NCI-H2081 (cell line): ENCODE measurements at regions not wholly inside any gene's neighbourhood (a gene's known extent, or its start where the extent isn't known, plus 50 kb on each side); places are given as distances from the start of the nearest gene placed in this dataset.
"Not testable (repeated sequence)": the region's sequence is repeated elsewhere in the genome, so short reads cannot be mapped to it uniquely, and the experiment has no call there.

ENCODE experiments used
- DNase-seq, 2 experiments: peaks; one replicate each; lab custom pipeline; 2025; lab: John Stamatoyannopoulos, UW

- DNase-seq, result no peak
Measured at GRCh38 chr3:18734309-18734708, 309.2 kb upstream of the SATB1 start.

- no peak for DNase-seq
Measured at GRCh38 chr3:18732474-18732873, 307.3 kb upstream of the SATB1 start.

DNA sequence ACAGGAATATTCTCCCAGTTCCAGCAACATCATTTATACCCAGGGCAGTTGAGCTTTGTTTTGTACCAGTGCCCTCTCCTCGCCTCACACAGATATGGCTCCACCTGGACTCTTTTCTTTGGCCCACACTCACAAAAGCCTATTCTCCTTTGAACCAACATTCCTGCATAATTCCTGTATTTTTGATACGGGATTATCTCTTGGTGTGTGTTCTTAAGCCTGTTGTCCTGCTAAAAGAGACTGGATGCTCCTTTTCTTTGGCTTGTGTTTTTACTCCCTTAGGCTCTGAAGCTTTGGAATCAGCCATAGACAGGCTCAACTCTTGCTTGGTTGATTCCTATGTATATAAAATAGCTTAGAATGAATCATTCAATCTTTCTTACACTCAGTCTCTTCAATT is 305.4 kb upstream of the SATB1 start:
- no peak for DNase-seq

DNA sequence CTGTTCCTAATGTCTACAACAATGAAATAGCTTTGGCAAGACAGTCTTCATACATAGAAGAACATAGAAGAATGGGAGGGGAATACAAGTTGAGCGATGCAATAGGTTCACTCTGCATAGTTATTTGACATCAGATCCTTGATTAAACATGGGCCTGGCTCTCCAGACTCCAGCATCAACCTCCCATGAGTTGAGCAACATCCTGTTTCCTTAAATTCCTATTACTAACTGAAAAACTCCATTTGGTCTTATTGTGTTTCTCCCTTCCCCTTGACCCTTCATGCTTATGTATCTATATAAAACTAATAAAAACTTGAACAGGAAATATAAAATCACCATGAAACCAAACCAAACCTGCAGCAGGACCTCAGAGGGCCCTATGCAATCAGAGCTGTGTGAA is 304.5 kb upstream of the SATB1 start:
- no peak for DNase-seq

DNA sequence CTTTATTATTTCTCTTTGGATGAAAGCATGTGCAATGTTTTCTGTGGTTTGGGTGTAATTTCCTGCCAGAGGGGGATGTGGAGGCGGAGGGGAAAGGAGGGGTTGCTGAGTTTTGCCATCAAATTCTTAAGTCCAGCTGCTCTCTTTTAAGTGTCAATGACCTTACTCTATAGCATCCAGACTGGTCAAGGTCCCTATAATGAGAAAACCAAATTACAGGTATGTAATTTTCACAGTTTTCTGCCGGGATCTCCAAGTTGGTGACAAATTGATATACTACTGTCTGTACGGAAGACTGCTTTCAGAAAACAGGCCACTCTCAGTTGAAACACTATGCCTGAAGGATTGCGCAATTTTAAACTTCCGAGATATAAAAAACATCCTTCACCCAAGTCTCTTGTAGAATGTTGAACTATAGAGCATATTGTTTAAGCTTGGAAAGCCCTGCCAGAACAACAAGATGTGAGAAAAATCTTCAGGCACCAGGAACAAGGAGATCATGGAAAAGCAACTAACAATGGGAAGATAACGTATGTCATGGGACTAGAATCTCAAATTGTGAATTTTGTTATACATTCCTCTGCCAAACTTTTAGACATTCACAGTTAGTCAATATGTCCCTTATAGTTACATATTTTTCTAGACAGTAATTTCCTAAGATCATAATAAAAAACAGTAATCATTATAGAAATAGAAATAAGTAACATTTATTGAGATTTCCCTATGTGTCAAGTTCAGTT is 300.7 kb upstream of the SATB1 start:
- no peak for DNase-seq

GRCh38 chr3:18724456-18724855 is 299.3 kb upstream of the SATB1 start:
- no peak for DNase-seq

DNA sequence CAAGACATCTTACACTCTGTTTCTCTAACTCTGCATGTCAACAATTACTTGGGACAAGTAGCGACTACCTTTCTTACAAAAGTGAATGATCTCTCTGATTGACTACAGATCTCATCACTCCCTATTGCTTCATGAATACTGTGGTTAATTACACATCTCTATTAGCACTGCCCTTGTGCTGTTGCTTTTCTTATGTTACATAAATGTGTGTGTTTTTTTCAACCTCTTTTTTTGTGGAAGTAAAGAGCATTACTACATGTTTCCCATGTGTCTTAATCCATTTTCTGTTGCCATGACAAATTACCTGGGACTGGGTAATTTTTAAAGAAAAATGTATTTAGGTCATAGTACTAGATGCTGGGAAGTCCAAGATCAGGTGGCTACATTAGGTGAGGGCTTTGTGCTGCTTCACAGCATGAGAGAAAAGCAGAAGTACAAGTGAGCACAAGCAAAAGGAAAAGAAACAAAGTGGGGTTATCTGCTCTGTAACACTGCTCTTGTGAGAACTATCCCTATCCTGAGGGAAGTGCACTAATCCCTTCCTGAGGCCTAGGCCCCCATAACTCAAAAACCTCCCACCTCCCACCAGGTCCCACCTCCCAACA is 298.2 kb upstream of the SATB1 start:
- DNase-seq, result no peak

- no peak for DNase-seq
Measured at GRCh38 chr3:18720543-18720942, 295.4 kb upstream of the SATB1 start.

DNA sequence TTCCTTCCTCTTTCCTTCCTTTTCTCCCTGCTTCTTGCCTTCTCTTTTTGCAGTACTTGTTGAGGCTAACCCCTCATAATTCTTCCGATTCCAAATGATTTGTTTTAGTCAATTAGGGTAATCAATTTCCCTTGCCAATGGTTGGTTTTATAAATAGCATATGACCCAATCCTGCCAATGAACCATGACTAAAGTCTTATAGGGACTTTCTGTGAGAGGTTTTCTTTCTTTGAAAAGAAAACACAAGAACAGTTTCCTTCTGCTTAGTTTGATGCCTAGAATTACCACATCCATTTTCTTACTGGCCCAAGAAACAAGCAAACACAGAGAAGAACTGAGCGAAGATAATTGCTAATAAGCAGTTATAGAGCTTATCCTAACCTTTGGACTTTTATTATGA is 292.5 kb upstream of the SATB1 start:
- no peak for DNase-seq

DNA sequence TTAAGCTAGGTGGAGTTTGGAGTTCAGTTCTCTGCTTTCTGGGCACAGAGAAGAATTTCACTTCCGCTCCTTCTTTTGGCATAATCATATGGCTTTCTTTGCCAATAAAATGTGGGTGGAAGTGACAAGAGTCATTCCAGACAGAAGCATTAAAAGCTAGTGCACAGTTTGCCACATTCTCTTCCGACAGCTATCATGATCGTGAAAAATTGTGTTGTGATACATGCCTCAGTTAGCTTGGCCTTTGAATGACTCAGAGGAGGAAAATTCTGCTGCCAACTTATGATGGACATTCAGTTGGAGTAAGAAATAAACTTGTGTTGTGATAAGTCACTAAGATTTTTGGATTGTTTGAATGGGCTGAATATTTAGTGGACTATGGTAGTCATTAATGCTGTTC is 291.7 kb upstream of the SATB1 start:
- DNase-seq, result no peak

DNA sequence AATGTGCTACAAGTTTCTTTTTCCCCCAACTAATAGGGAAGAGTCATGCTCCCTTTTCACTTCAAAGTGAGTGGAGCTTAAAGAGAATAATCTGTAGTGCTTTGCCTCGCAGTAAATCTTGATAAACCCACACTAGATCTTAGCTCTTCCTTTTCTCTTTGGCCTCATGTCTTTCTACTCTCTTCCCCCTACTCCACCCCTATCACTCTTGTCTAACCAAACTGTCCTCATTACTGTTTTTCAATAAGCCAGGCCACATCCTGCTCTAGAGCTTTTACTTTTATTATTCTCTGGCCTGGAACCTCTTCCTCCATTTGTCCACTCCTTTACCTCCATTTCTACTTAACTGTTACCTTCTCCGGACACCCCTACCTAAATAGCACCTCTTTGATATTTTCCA is 291.0 kb upstream of the SATB1 start:
- no peak for DNase-seq

- no peak for DNase-seq
Measured at GRCh38 chr3:18715208-18715607, 290.1 kb upstream of the SATB1 start.

GRCh38 chr3:18713577-18713951 is 288.4 kb upstream of the SATB1 start:
- DNase-seq, result no peak

DNA sequence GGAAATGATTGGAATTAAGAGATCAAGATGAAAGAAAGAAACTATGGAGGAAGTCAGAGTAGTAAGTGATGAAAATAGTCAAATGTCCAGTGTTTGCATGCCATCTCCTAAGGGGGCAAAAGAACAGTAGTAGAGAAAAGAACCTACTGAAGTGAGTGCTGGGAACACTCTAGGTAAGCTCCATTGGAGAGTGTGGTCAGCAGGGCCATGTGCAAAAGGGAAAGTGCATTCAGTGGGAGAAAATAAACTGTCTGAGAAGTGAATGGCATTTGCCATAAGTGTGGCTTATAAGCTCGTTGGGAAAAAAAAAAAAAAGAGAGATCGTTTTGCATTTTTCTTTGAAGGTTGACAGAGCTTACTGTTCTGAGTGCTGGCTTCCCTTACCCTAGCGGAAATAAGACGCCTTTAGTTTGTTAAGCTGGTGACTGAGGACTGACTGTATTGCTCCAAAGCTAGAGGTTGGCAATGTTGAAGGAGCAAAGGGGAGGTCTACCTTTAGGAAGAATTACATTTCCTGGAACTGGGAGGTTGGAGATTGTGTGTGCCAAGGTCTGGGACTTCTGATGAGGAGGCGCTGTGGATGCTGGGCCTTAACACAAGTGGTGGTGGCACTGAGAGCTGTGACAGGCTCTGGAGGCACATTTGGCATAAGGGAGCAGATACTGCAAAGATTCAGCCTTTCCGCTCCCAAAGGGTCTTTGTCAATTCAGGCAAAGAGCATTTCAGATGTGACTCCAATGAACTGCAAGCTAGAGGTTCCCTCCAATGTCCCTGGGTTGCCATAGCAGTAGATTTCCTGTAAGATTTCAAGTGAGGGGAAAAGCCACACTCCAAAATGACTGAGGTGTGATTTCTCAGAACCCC is 287.8 kb upstream of the SATB1 start:
- no peak for DNase-seq

DNA sequence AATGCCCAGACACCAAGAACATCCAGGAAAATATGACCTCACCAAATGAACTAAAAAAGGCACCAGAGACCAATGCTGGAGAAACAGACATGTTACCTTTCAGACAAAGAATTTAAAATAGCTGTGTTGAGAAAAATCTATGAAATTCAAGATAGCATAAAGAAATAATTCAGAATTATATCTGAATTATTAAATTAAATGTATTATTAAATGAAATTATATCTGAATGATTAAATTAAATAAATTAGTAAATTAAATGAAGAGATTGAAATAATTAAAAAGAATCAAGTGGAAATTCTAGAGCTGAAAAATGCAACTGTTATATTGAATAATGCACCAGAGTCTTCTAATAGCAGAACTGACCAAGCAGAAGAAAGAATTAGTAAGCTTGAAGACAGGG is 279.2 kb upstream of the SATB1 start:
- DNase-seq, result no peak

DNA sequence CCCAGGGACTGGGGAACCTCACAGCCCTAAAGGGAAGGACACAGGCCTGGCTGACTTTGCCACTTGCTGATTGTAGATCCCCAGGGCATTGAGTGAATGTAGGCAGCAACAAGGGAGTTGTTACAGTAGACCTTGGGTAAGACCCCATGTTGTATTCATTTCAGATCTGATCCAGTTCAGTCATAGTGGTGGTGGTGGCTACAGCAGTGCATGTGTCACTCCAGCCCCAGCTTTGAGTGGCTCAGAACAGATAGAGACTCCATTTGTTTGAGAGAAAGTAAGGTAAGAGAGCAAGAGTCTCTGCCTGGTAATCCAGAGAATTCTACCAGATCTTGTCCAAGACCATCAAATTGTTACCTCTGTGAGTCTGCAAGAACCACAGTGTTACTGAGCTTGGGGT is 278.7 kb upstream of the SATB1 start:
- no peak for DNase-seq

DNA sequence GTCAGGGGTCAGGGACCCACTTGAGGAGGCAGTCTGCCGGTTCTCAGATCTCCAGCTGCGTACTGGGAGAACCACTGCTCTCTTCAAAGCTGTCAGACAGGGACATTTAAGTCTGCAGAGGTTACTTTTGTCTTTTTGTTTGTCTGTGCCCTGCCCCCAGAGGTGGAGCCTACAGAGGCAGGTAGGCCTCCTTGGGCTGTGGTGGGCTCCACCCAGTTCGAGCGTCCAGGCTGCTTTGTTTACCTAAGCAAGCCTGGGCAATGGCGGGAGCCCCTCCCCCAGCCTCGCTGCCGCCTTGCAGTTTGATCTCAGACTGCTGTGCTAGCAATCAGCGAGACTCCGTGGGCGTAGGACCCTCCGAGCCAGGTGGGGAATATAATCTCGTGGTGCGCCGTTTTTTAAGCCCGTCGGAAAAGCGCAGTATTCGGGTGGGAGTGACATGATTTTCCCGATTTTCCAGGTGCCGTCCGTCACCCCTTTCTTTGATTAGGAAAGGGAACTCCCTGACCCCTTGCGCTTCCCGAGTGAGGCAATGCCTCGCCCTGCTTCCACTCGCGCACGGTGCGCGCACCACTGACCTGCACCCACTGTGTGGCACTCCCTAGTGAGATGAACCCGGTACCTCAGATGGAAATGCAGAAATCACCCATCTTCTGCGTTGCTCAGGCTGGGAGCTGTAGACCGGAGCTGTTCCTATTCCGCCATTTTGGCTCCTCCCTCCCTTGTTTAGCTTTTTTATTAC is 268.6 kb upstream of the SATB1 start:
- DNase-seq, result not testable (repeated sequence)

DNA sequence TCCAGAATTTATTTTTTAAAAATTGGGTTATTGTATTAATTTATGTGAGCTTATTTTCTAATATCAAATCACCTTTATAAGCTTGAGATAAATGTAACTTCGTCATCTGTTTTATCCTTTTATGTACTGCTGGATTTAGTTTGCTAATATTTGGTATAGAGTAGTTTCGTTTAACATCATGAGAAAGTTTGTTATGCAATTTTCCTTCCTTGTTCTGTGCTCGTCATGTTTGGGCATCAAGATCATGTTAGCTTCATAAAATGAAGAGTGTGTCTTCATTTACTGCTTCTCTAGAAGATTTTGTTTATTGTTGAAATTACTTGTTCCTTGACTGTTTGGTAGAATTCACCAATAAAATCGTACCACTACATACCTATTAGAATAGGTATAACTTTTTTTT is 262.1 kb upstream of the SATB1 start:
- no peak for DNase-seq

GRCh38 chr3:18683900-18684299 is 258.8 kb upstream of the SATB1 start:
- no peak for DNase-seq

GRCh38 chr3:18681818-18682345 is 256.7 kb upstream of the SATB1 start:
- no peak for DNase-seq

DNA sequence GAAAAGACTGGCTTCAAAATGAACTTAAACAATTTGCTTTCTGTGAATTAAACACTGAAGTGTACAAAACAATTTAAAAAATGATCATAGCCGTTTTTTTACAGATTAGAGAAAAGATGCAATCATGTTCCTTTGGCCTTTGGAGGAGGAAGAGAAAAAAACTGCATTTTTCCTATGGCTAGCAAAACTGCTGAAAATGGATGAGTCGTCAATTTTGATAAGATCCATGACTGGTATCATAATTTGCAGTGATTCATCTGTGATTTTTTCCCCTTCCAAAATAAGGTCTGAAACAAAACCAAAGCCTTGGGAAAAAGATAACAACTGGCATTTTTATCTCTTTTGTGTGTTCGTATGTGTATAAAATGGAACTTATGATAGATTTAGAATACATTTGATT is 255.6 kb upstream of the SATB1 start:
- no peak for DNase-seq

DNA sequence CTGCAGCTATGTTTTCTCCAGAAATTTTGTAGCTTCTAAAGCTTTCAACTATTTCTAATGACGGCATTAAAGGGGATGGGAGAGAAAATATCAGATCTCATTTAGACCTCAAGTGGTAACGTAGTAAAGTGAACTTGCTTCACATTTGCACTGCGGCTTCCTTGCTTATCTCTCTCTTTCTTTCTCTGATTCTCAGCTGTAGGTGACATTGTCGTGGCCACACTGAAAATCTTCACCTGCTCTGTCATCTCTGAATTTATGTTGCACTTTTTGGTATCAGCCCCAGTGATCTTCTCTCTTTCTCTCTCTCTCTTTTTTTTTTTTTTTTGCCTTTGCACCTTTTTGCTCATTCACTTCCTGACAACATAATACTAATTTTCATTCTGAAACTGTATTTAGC is 254.1 kb upstream of the SATB1 start:
- no peak for DNase-seq
